ENCODE measurements at regions not wholly inside any gene's neighbourhood (a gene's known extent, or its start where the extent isn't known, plus 50 kb on each side); places are given as distances from the start of the nearest gene placed in this dataset.

- TF ChIP-seq CTCF (IDR thresholded peaks at IDR 0.05; ENCODE audit: low read depth, low read length, missing control alignments), result no peak
- in situ Hi-C loops (cut with HindIII; ENCODE audit: low sequenced_read_pairs), result no loop called here
- DNase-seq (ENCODE audit: low read depth), result no peak
- no peak overlapping the region for H3K4me3 ChIP-seq (ENCODE audit: low read depth, low read length)
Observed at GRCh38 chr10:33735464-33735923, 401.0 kb upstream of the NRP1 start.

DNA sequence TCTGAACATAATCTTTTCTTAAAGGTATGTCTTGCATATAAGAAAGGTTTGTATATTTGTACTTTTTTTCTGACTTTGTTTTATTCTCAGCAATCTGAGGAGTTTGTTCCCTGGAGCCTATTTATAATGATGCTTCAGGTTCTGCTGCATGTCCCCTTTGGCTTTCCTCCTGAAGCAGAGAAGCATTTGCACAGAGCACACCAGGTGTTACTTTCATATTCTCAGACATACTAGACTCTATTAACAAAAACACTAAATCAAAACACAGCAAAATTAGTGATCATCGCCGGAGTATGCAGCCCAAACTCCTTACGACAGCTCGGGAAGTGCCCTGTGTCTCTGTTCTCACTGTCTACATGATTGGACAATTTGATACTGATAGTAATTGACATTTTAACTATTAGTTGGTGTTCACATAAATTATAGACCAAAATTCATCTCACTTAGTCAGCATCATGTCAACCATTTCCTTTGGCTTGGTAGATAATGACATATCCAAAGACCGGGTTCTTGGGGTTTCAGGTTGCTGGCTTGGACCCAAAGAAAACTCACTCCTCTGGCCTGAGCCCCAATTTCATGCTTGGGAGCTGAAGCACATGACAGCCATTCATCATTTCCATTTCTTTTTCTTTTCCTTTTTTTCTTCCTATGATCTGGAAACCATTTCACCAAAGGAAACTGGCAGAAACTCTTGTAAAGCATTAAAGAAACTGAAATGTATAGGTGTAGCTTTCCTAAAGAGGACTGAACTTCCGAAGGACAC is 400.1 kb upstream of the NRP1 start:
- no peak for TF ChIP-seq CTCF (IDR thresholded peaks at IDR 0.05; ENCODE audit: low read depth, low read length, missing control alignments)

DNA sequence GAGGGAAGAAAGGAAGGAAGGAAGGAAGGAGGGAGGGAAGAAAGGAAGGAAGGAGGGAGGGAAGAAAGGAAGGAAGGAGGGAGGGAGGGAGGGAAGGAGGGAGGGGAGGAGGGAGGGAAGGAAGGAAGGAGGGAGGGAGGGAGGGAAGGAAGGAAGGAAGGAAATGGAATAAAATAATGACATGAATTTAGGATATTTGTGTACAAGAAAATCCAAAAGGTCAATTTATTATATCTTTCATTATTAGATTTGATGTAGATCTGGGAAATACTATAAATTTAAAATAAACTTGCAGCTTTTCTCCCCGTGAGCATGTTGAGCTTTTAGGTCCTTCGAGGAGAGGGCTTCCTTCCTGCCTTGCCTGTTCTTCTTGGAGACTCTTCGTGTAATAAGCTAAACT is 398.6 kb upstream of the NRP1 start:
- no peak for DNase-seq (ENCODE audit: low read depth)
- no peak for TF ChIP-seq CTCF (IDR thresholded peaks at IDR 0.05; ENCODE audit: low read depth, low read length, missing control alignments)
- no peak overlapping the region for H3K4me3 ChIP-seq (ENCODE audit: low read depth, low read length)
- in situ Hi-C loops (cut with HindIII; ENCODE audit: low sequenced_read_pairs), result no loop called here

More for the DNA sequence above, 400.1 kb upstream of the NRP1 start:
- H3K4me3 ChIP-seq (ENCODE audit: low read depth, low read length), result no peak overlapping the region
- in situ Hi-C loops (cut with HindIII; ENCODE audit: low sequenced_read_pairs), result no loop called here
- peak; percentile 26 for DNase-seq (ENCODE audit: low read depth)

DNA sequence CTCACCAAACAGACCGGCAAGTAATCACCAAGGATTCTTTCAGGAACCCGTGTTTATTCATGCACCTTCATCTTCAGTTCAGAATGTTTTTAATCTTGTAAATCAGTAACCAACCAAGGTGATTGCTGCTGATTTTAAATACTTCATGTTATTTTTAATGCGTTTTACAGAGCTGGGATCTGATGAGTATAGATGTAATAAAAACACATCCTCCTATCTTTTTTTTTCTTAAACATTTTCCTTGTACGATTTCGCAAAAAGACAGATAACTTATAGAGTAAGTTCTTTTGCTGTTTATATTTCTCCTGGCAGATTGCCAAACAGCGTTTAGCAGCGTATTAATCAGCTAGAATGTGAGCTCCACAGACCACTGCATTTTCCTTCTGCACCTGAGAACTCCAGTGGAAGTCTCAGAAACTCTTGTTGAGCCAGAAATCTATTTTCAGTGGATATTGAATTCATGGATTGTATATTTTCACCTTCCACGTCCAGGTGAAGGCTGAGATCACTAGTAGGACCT is 397.8 kb upstream of the NRP1 start:
- DNase-seq (ENCODE audit: low read depth), result no peak
- no peak for TF ChIP-seq CTCF (IDR thresholded peaks at IDR 0.05; ENCODE audit: low read depth, low read length, missing control alignments)
- in situ Hi-C loops (cut with HindIII; ENCODE audit: low sequenced_read_pairs), result no loop called here
- H3K4me3 ChIP-seq (ENCODE audit: low read depth, low read length), result no peak overlapping the region

DNA sequence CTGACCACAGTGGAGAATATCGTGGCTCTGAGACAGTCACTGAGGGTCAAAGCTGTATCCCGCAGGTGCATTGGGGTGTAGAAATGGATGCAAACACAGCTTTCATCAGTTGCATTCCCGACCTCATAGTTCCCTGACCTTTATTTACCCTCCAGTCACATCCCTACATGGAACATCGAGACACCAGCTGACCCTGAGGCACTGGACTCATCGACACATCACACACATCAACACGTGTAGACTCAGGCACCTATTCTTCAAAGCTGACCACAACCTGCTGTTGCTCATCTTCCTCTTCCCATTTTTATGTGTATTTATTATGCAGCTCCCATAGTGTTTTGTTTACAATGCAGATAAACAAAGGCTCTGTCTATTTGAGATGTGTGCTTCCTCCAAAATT is 396.9 kb upstream of the NRP1 start:
- no peak for TF ChIP-seq CTCF (IDR thresholded peaks at IDR 0.05; ENCODE audit: low read depth, low read length, missing control alignments)
- in situ Hi-C loops (cut with HindIII; ENCODE audit: low sequenced_read_pairs), result no loop called here
- no peak overlapping the region for H3K4me3 ChIP-seq (ENCODE audit: low read depth, low read length)
- no peak for DNase-seq (ENCODE audit: low read depth)

DNA sequence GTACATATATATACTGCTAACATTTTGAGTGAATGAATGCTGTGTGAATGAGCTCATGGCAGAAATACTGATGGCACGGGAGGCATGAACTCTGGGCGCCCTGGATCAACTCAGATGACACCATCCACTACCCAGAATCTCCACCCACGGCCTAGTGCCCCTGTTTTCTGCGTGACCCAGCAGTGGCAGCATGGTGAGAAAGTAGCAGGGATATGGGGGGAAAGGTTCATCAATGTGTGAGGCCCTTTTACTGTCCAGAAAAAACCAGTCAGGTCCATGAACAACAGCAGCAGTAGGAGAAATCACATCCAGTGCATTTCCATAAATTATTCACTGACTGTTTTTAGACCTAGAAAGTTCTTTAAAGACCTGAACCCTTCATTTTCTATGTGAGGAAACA is 391.0 kb upstream of the NRP1 start:
- H3K4me3 ChIP-seq (ENCODE audit: low read depth, low read length), result no peak overlapping the region
- in situ Hi-C loops (cut with HindIII; ENCODE audit: low sequenced_read_pairs), result no loop called here
- DNase-seq (ENCODE audit: low read depth), result no peak
- TF ChIP-seq CTCF (IDR thresholded peaks at IDR 0.05; ENCODE audit: low read depth, low read length, missing control alignments), result no peak

Data from astrocyte of the cerebellum (primary cell).